Panc1 (cell line): ENCODE measurements at regions not wholly inside any gene's neighbourhood (a gene's known extent, or its start where the extent isn't known, plus 50 kb on each side); places are given as distances from the start of the nearest gene placed in this dataset.

ENCODE experiments used
- CTCF ChIP-seq: fragments of 450-650 bp; IDR thresholded peaks from 2 replicates; pipeline ENCODE4 v1.5.1; 2017; ENCODE audit warnings: mild to moderate bottlenecking
- POLR2AphosphoS5 ChIP-seq: IDR thresholded peaks from 2 replicates; pipeline ENCODE4 v1.6.1; 2012; ENCODE audit warnings: mild to moderate bottlenecking, low read depth, low read length, moderate library complexity

- TF ChIP-seq CTCF (no peak), POLR2AphosphoS5 (no peak)
Measured at GRCh38 chr4:122536001-122536400, 79.5 kb upstream of the IL2 start.
